GM13977 (cell line): ENCODE measurements at regions not wholly inside any gene's neighbourhood (a gene's known extent, or its start where the extent isn't known, plus 50 kb on each side); places are given as distances from the start of the nearest gene placed in this dataset.

Experiments used
- DNase-seq: peaks from one replicate; pipeline ENCODE4 v3.0.0; 2012; ENCODE audit warnings: low spot score
- CTCF ChIP-seq: IDR thresholded peaks from 2 replicates; pipeline ENCODE4 v1.5.1; 2012; ENCODE audit warnings: mild to moderate bottlenecking, control low read depth; ENCODE audit not compliant: insufficient read depth; ENCODE audit errors: extremely low read depth, missing control alignments
- in situ Hi-C: fragments of 300-500 bp; cut with MboI; formaldehyde crosslinking; loops from one replicate; pipeline ENCODE4 v1.12.0; 2022; ENCODE audit warnings: low sequenced_read_pairs, low pct_unique_long_range_greater_than_20kb, mixed read lengths, inconsistent platforms; ENCODE audit not compliant: unreplicated experiment

- DNase-seq: peak; percentile 38
- in situ Hi-C loops: no loop called here
- TF ChIP-seq CTCF: no peak
These were observed 52.6 kb upstream of the RASA2 start for GRCh38 chr3:141434255-141434654.

- DNase-seq: no peak
- no peak for TF ChIP-seq CTCF
- in situ Hi-C loops: no loop called here
These were observed 50.6 kb upstream of the RASA2 start for GRCh38 chr3:141436180-141436579.
